GM13976 (cell line): ENCODE measurements at regions not wholly inside any gene's neighbourhood (a gene's known extent, or its start where the extent isn't known, plus 50 kb on each side); places are given as distances from the start of the nearest gene placed in this dataset.
"Not testable (repeated sequence)": the region's sequence is repeated elsewhere in the genome, so short reads cannot be mapped to it uniquely, and the experiment has no call there.

ENCODE experiments used
- DNase-seq: peaks from one replicate; pipeline ENCODE4 v3.0.0; 2012; ENCODE audit warnings: low spot score
- in situ Hi-C: fragments of 300-500 bp; cut with MboI; formaldehyde crosslinking; loops from one replicate; pipeline ENCODE4 v1.12.0; 2022; ENCODE audit warnings: low sequenced_read_pairs, mixed read lengths, inconsistent platforms; ENCODE audit not compliant: unreplicated experiment
- TF ChIP-seq, protein P1 (sequence below): IDR thresholded peaks from 2 replicates; pipeline ENCODE4 v1.5.1; 2012; ENCODE audit warnings: borderline replicate concordance, mild to moderate bottlenecking; ENCODE audit not compliant: insufficient read depth; ENCODE audit errors: extremely low read depth, missing control alignments, control extremely low read depth

- in situ Hi-C loops, result no loop called here
- no peak for DNase-seq
- TF ChIP-seq, protein P1, sequence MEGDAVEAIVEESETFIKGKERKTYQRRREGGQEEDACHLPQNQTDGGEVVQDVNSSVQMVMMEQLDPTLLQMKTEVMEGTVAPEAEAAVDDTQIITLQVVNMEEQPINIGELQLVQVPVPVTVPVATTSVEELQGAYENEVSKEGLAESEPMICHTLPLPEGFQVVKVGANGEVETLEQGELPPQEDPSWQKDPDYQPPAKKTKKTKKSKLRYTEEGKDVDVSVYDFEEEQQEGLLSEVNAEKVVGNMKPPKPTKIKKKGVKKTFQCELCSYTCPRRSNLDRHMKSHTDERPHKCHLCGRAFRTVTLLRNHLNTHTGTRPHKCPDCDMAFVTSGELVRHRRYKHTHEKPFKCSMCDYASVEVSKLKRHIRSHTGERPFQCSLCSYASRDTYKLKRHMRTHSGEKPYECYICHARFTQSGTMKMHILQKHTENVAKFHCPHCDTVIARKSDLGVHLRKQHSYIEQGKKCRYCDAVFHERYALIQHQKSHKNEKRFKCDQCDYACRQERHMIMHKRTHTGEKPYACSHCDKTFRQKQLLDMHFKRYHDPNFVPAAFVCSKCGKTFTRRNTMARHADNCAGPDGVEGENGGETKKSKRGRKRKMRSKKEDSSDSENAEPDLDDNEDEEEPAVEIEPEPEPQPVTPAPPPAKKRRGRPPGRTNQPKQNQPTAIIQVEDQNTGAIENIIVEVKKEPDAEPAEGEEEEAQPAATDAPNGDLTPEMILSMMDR, result no peak
Observed at GRCh38 chr4:29375716-29376115, 1344.5 kb upstream of the PCDH7 start.

- DNase-seq, in situ Hi-C loops: not testable (repeated sequence)
Observed at GRCh38 chr4:29378237-29378636, 1341.9 kb upstream of the PCDH7 start.

- TF ChIP-seq, protein P1, result no peak
- DNase-seq, result no peak
- in situ Hi-C loops, result no loop called here
Observed at GRCh38 chr4:29390921-29391320, 1329.2 kb upstream of the PCDH7 start.

- in situ Hi-C loops, result no loop called here
- no peak for DNase-seq
- TF ChIP-seq, protein P1, result no peak
Observed at GRCh38 chr4:29405116-29405515, 1315.1 kb upstream of the PCDH7 start.

DNA sequence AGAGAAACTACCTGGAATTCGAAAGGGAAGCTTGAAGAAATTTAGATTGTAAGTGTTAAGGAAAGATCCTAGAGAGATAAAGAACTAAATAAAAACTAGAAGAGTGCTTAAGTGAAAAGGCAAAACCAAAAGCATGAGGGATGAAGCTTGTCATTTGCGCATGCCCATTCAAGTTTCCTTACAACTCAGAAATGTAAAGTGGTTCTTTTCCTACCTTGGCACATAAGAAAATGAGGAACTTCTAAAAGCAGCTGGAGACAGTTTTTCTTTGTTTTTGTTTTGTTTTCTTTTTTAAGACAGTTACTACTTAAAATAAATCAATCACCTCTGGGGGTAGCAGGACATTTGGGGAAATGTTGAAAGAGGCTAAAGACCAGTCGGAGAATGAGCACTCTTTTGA, 1304.4 kb upstream of the PCDH7 start:
- in situ Hi-C loops, result no loop called here
- DNase-seq, result no peak
- TF ChIP-seq, protein P1, result no peak

DNA sequence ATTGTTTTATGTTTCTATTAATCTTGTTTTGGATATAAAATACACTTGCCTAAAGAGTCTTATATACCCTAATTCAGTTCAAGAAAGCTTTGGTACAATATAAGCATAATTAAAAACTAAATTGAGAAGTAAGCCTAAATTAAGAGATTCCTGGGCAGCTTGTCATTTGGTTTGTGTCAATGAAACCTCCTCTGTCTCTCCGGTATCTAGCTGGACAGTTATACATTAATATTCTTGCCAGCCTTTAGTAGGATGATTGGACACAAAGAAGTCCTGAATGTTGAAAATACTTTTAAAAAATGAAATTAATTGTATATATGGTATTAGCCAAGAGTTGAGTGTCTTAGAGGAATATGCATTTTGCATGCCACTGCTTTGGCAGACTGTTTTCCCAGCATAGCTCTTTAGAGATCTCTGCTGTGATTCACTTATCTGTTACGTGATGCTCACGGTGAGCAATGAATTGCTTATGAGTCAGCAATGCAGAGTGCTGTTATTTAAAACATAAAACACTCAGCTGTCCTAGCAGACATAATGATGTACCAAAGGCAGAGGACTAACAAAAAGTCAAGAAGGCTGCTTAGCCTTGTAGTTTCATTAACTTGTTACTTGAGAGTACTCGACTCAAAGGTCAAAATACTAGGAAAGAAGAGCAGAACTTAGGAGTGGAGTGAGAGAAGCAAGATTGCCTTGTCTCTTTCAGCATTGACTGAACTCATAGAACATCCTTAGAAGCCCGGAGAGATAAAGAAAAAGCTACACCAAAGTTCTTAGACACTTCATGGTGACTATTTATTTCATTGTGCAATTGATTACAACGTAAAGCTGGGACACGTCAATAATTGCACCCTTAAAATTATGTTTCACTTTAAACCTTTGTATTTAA, 1296.1 kb upstream of the PCDH7 start:
- TF ChIP-seq, protein P1, result no peak
- in situ Hi-C loops, result no loop called here
- DNase-seq, result no peak

GRCh38 chr4:29453303-29453820, 1266.8 kb upstream of the PCDH7 start:
- TF ChIP-seq, protein P1, result no peak
- in situ Hi-C loops, result no loop called here
- DNase-seq, result no peak
